ENCODE measurements at regions not wholly inside any gene's neighbourhood (a gene's known extent, or its start where the extent isn't known, plus 50 kb on each side); places are given as distances from the start of the nearest gene placed in this dataset.

GRCh38 chr2:2716771-2717170 is 385.7 kb upstream of the MYT1L start:
- peaks cover 10% of the 10 kb centered on the region; the same call in 1 of the 2 replicates for H3K36me3 Mint-ChIP-seq (ENCODE audit: low read depth)
- TF ChIP-seq CTCF (IDR thresholded peaks at IDR 0.05) = no peak
- no peaks in the 10 kb centered on the region; the same call in 1 of the 2 replicates for H3K27me3 Mint-ChIP-seq (ENCODE audit: insufficient read depth)
- H3K4me1 Mint-ChIP-seq (ENCODE audit: low read depth) = no peaks in the 10 kb centered on the region
- DNase-seq = no peak
- no peak overlapping the region for H3K27ac Mint-ChIP-seq
- no peak overlapping the region for H3K4me3 Mint-ChIP-seq
- H3K9me3 Mint-ChIP-seq = peaks cover 55% of the 10 kb centered on the region

GRCh38 chr2:2715036-2715818 is 384.2 kb upstream of the MYT1L start:
- no peak for TF ChIP-seq CTCF (IDR thresholded peaks at IDR 0.05)
- Mint-ChIP-seq H3K4me1 (ENCODE audit: low read depth) (no peaks in the 10 kb centered on the region), H3K27me3 (ENCODE audit: insufficient read depth) (no peaks in the 10 kb centered on the region; the same call in 1 of the 2 replicates), H3K27ac (no peak overlapping the region), H3K4me3 (no peak overlapping the region), H3K9me3 (peaks cover 49% of the 10 kb centered on the region), H3K36me3 (ENCODE audit: low read depth) (0 out of 2 replicates have a peak, but pooled peaks cover 5% of the 10 kb centered on the region)
- DNase-seq = no peak

GRCh38 chr2:2714408-2714807 is 383.3 kb upstream of the MYT1L start:
- no peak for TF ChIP-seq CTCF (IDR thresholded peaks at IDR 0.05)
- H3K27me3 Mint-ChIP-seq (ENCODE audit: insufficient read depth) = no peaks in the 10 kb centered on the region; the same call in 1 of the 2 replicates
- peaks cover 46% of the 10 kb centered on the region for H3K9me3 Mint-ChIP-seq
- H3K36me3 Mint-ChIP-seq (ENCODE audit: low read depth) = 0 out of 2 replicates have a peak, but pooled peaks cover 5% of the 10 kb centered on the region
- H3K27ac Mint-ChIP-seq = no peak overlapping the region
- no peak overlapping the region for H3K4me3 Mint-ChIP-seq
- no peak for DNase-seq
- no peaks in the 10 kb centered on the region for H3K4me1 Mint-ChIP-seq (ENCODE audit: low read depth)

- Mint-ChIP-seq H3K27me3 (ENCODE audit: insufficient read depth) (peaks cover 2% of the 10 kb centered on the region; the same call in 1 of the 2 replicates), H3K4me1 (ENCODE audit: low read depth) (no peaks in the 10 kb centered on the region), H3K36me3 (ENCODE audit: low read depth) (no peaks in the 10 kb centered on the region), H3K9me3 (peaks cover 55% of the 10 kb centered on the region), H3K4me3 (no peak overlapping the region), H3K27ac (no peak overlapping the region)
- no peak for TF ChIP-seq CTCF (IDR thresholded peaks at IDR 0.05)
- no peak for DNase-seq
Observed at GRCh38 chr2:2709431-2709770, 378.3 kb upstream of the MYT1L start.

- no peak overlapping the region for H3K27ac Mint-ChIP-seq
- no peak overlapping the region for H3K4me3 Mint-ChIP-seq
- peaks cover 2% of the 10 kb centered on the region; the same call in 1 of the 2 replicates for H3K27me3 Mint-ChIP-seq (ENCODE audit: insufficient read depth)
- H3K4me1 Mint-ChIP-seq (ENCODE audit: low read depth) = no peaks in the 10 kb centered on the region
- TF ChIP-seq CTCF (IDR thresholded peaks at IDR 0.05) = no peak
- no peak for DNase-seq
- no peaks in the 10 kb centered on the region for H3K36me3 Mint-ChIP-seq (ENCODE audit: low read depth)
- H3K9me3 Mint-ChIP-seq = peaks cover 56% of the 10 kb centered on the region
Observed at GRCh38 chr2:2708575-2709430, 377.7 kb upstream of the MYT1L start.

Measured in HFFc6 (cell line).